ENCODE measurements at regions not wholly inside any gene's neighbourhood (a gene's known extent, or its start where the extent isn't known, plus 50 kb on each side); places are given as distances from the start of the nearest gene placed in this dataset.

GRCh38 chr16:79535130-79535529, 65.4 kb downstream of the MAF start:
- no peak for TF ChIP-seq FOXJ3 (CRISPR knock-in tag; IDR thresholded peaks at IDR 0.05)
- no peak for TF ChIP-seq POLR2AphosphoS5 (IDR thresholded peaks at IDR 0.05; ENCODE audit: low read depth, low read length)
- no peak for TF ChIP-seq RXRA (IDR thresholded peaks at IDR 0.05; ENCODE audit: borderline replicate concordance, low read depth)
- no peak for TF ChIP-seq REST (IDR thresholded peaks at IDR 0.05; ENCODE audit: low read depth, low read length)
- no peak for TF ChIP-seq MXI1 (IDR thresholded peaks at IDR 0.05; ENCODE audit: low read depth, low read length)
- TF ChIP-seq CHD2 (IDR thresholded peaks at IDR 0.05; ENCODE audit: low read length, partially characterized antibody), result no peak
- TF ChIP-seq PBX3 (IDR thresholded peaks at IDR 0.05), result no peak
- no peak for TF ChIP-seq GATA2 (CRISPR knock-in tag; IDR thresholded peaks at IDR 0.05)
- TF ChIP-seq EP300 (IDR thresholded peaks at IDR 0.05; ENCODE audit: borderline replicate concordance in 1 of 2, low read depth in 1 of 2, low read length in 1 of 2), result no peak
- ChIA-PET POLR2A (no interaction called here), CTCF (no interaction called here)
- Histone ChIP-seq H3K27ac (ENCODE audit: low read depth in 2 of 2, low read length in 1 of 2) (no peak overlapping the region), H3K79me2 (ENCODE audit: insufficient read depth) (no peaks in the 10 kb centered on the region), H4K20me1 (ENCODE audit: insufficient read depth) (no peaks in the 10 kb centered on the region), H3K4me1 (ENCODE audit: control insufficient read depth in 1 of 2, insufficient read depth in 2 of 2, low read depth in 1 of 2, low read length in 1 of 2) (no peaks in the 10 kb centered on the region), H3F3A (replicated peaks; ENCODE audit: insufficient read depth) (no peaks in the 10 kb centered on the region), H3K27me3 (ENCODE audit: insufficient read depth) (no peaks in the 10 kb centered on the region), H3K36me3 (replicated peaks in 1 of 2; ENCODE audit: control insufficient read depth in 1 of 2, insufficient read depth in 2 of 2, low read length in 1 of 2) (no peaks in the 10 kb centered on the region), H3K4me2 (no peak overlapping the region), H3K9me2 (no peaks in the 10 kb centered on the region), H3K9ac (no peak overlapping the region), H3K9me3 (no peaks in the 10 kb centered on the region), H3K4me3 (ENCODE audit: low read depth in 2 of 2, low read length in 1 of 2) (no peak overlapping the region), H2AFZ (ENCODE audit: low read depth) (no peak overlapping the region)
- 23% methylated on average over 5 of the region's 5 CpGs for WGBS (ENCODE audit: low lambda C conversion rate)
- no peak for DNase-seq

- Histone ChIP-seq H3K27ac (ENCODE audit: low read depth in 2 of 2, low read length in 1 of 2) (no peak overlapping the region), H3K4me3 (ENCODE audit: low read depth in 2 of 2, low read length in 1 of 2) (no peak overlapping the region), H3K9ac (no peak overlapping the region), H3K9me3 (no peaks in the 10 kb centered on the region), H3F3A (replicated peaks; ENCODE audit: insufficient read depth) (no peaks in the 10 kb centered on the region), H4K20me1 (ENCODE audit: insufficient read depth) (no peaks in the 10 kb centered on the region), H3K36me3 (replicated peaks in 1 of 2; ENCODE audit: control insufficient read depth in 1 of 2, insufficient read depth in 2 of 2, low read length in 1 of 2) (no peaks in the 10 kb centered on the region), H3K27me3 (ENCODE audit: insufficient read depth) (no peaks in the 10 kb centered on the region), H2AFZ (ENCODE audit: low read depth) (no peak overlapping the region), H3K4me2 (no peak overlapping the region), H3K9me2 (no peaks in the 10 kb centered on the region), H3K4me1 (ENCODE audit: control insufficient read depth in 1 of 2, insufficient read depth in 2 of 2, low read depth in 1 of 2, low read length in 1 of 2) (no peaks in the 10 kb centered on the region), H3K79me2 (ENCODE audit: insufficient read depth) (no peaks in the 10 kb centered on the region)
- ChIA-PET CTCF (no interaction called here), POLR2A (no interaction called here)
- no peak for DNase-seq
- 73% methylated on average over 3 of the region's 3 CpGs for WGBS (ENCODE audit: low lambda C conversion rate)
- TF ChIP-seq NRF1 (IDR thresholded peaks at IDR 0.05; ENCODE audit: low read depth, low read length) (no peak), FOSL2 (IDR thresholded peaks at IDR 0.05; ENCODE audit: borderline replicate concordance, low read depth) (no peak), ELF1 (IDR thresholded peaks at IDR 0.05) (no peak), GABPA (IDR thresholded peaks at IDR 0.05; ENCODE audit: low read depth) (no peak), ZBTB33 (IDR thresholded peaks at IDR 0.05; ENCODE audit: borderline replicate concordance, low read depth) (no peak), YY1 (IDR thresholded peaks at IDR 0.05; ENCODE audit: low read depth) (no peak), JUND (IDR thresholded peaks at IDR 0.05) (no peak), RXRA (IDR thresholded peaks at IDR 0.05; ENCODE audit: borderline replicate concordance, low read depth) (no peak), RCOR1 (IDR thresholded peaks at IDR 0.05; ENCODE audit: low read length) (no peak), NFIC (IDR thresholded peaks at IDR 0.05; ENCODE audit: borderline replicate concordance) (no peak), TEAD4 (IDR thresholded peaks at IDR 0.05; ENCODE audit: borderline replicate concordance, insufficient read depth) (no peak), CHD2 (IDR thresholded peaks at IDR 0.05; ENCODE audit: low read length, partially characterized antibody) (no peak), RAD21 (IDR thresholded peaks at IDR 0.05; ENCODE audit: low read length) (no peak), EZH2phosphoT487 (IDR thresholded peaks at IDR 0.05; ENCODE audit: borderline replicate concordance, low read depth) (no peak), FOXM1 (IDR thresholded peaks at IDR 0.05; ENCODE audit: low read depth) (no peak), MXI1 (IDR thresholded peaks at IDR 0.05; ENCODE audit: low read depth, low read length) (no peak), SIN3A (IDR thresholded peaks at IDR 0.05; ENCODE audit: borderline replicate concordance, low read depth, low read length) (no peak), MEF2A (IDR thresholded peaks at IDR 0.05; ENCODE audit: borderline replicate concordance, low read depth) (no peak)
Observed at GRCh38 chr16:79534143-79534542, 66.4 kb downstream of the MAF start.

Data from SK-N-SH (cell line).